ENCODE measurements at regions not wholly inside any gene's neighbourhood (a gene's known extent, or its start where the extent isn't known, plus 50 kb on each side); places are given as distances from the start of the nearest gene placed in this dataset.
"Not testable (repeated sequence)": the region's sequence is repeated elsewhere in the genome, so short reads cannot be mapped to it uniquely, and the experiment has no call there.

- H3K27me3 Mint-ChIP-seq = no peaks in the 10 kb centered on the region
- H3K36me3 Mint-ChIP-seq (ENCODE audit: low read depth) = no peaks in the 10 kb centered on the region
Observed at GRCh38 chr22:46045459-46046298, 68.7 kb upstream of the WNT7B start.

GRCh38 chr22:46046299-46046685 is 69.3 kb upstream of the WNT7B start:
- H3K4me1 Mint-ChIP-seq (ENCODE audit: low read depth) = peaks cover 25% of the 10 kb centered on the region
- H3K27me3 Mint-ChIP-seq = no peaks in the 10 kb centered on the region
- DNase-seq = no peak
- no peaks in the 10 kb centered on the region for H3K9me3 Mint-ChIP-seq
- no peak overlapping the region for H3K4me3 Mint-ChIP-seq
- H3K27ac Mint-ChIP-seq = no peak overlapping the region
- no peaks in the 10 kb centered on the region for H3K36me3 Mint-ChIP-seq (ENCODE audit: low read depth)

More at GRCh38 chr22:46045459-46046298, 68.7 kb upstream of the WNT7B start:
- Mint-ChIP-seq H3K4me1 (ENCODE audit: low read depth) (peaks cover 24% of the 10 kb centered on the region), H3K27ac (peak overlapping the region; percentile 71), H3K4me3 (peak overlapping the region; percentile 67), H3K9me3 (no peaks in the 10 kb centered on the region)
- no peak for DNase-seq

GRCh38 chr22:46047226-46047625 is 70.3 kb upstream of the WNT7B start:
- no peak overlapping the region for H3K27ac Mint-ChIP-seq
- H3K4me1 Mint-ChIP-seq (ENCODE audit: low read depth) = peaks cover 33% of the 10 kb centered on the region
- H3K9me3 Mint-ChIP-seq = no peaks in the 10 kb centered on the region
- H3K27me3 Mint-ChIP-seq = no peaks in the 10 kb centered on the region
- H3K4me3 Mint-ChIP-seq = no peak overlapping the region
- no peaks in the 10 kb centered on the region for H3K36me3 Mint-ChIP-seq (ENCODE audit: low read depth)
- no peak for DNase-seq

- Mint-ChIP-seq H3K4me3 (no peak overlapping the region), H3K9me3 (no peaks in the 10 kb centered on the region), H3K27ac (peak overlapping the region; percentile 26), H3K4me1 (ENCODE audit: low read depth) (peaks cover 37% of the 10 kb centered on the region), H3K27me3 (no peaks in the 10 kb centered on the region), H3K36me3 (ENCODE audit: low read depth) (no peaks in the 10 kb centered on the region)
- DNase-seq = no peak
Observed at GRCh38 chr22:46047841-46048595, 71.1 kb upstream of the WNT7B start.

GRCh38 chr22:46048661-46049060 is 71.7 kb upstream of the WNT7B start:
- H3K4me1 Mint-ChIP-seq (ENCODE audit: low read depth) = peaks cover 36% of the 10 kb centered on the region

GRCh38 chr22:46049726-46050450 is 72.9 kb upstream of the WNT7B start:
- Mint-ChIP-seq H3K27me3 (no peaks in the 10 kb centered on the region), H3K27ac (peak overlapping the region; percentile 41), H3K36me3 (ENCODE audit: low read depth) (peaks cover 7% of the 10 kb centered on the region), H3K4me1 (ENCODE audit: low read depth) (peaks cover 29% of the 10 kb centered on the region), H3K9me3 (no peaks in the 10 kb centered on the region), H3K4me3 (no peak overlapping the region)
- no peak for DNase-seq

More at GRCh38 chr22:46048661-46049060, 71.7 kb upstream of the WNT7B start:
- not testable (repeated sequence) for H3K27ac Mint-ChIP-seq; H3K36me3 Mint-ChIP-seq (ENCODE audit: low read depth); H3K4me3 Mint-ChIP-seq; H3K9me3 Mint-ChIP-seq; DNase-seq; H3K27me3 Mint-ChIP-seq

GRCh38 chr22:46050451-46050845 is 73.5 kb upstream of the WNT7B start:
- peaks cover 30% of the 10 kb centered on the region for H3K4me1 Mint-ChIP-seq (ENCODE audit: low read depth)
- peak overlapping the region; percentile 96 for H3K27ac Mint-ChIP-seq
- H3K9me3 Mint-ChIP-seq = no peaks in the 10 kb centered on the region
- peaks cover 7% of the 10 kb centered on the region for H3K36me3 Mint-ChIP-seq (ENCODE audit: low read depth)
- no peak overlapping the region for H3K4me3 Mint-ChIP-seq
- no peaks in the 10 kb centered on the region for H3K27me3 Mint-ChIP-seq
- no peak for DNase-seq

- Mint-ChIP-seq H3K27me3 (no peaks in the 10 kb centered on the region), H3K4me1 (ENCODE audit: low read depth) (peaks cover 34% of the 10 kb centered on the region), H3K4me3 (no peak overlapping the region), H3K9me3 (no peaks in the 10 kb centered on the region), H3K36me3 (ENCODE audit: low read depth) (peaks cover 7% of the 10 kb centered on the region), H3K27ac (peak overlapping the region; percentile 96)
- no peak for DNase-seq
Observed at GRCh38 chr22:46050916-46051614, 74.1 kb upstream of the WNT7B start.

GRCh38 chr22:46051646-46052045 is 74.7 kb upstream of the WNT7B start:
- Mint-ChIP-seq H3K36me3 (ENCODE audit: low read depth) (peaks cover 7% of the 10 kb centered on the region), H3K4me1 (ENCODE audit: low read depth) (peaks cover 38% of the 10 kb centered on the region), H3K9me3 (no peaks in the 10 kb centered on the region), H3K27me3 (no peaks in the 10 kb centered on the region), H3K27ac (peak overlapping the region; percentile 96), H3K4me3 (no peak overlapping the region)
- no peak for DNase-seq

- Mint-ChIP-seq H3K4me1 (ENCODE audit: low read depth) (peaks cover 44% of the 10 kb centered on the region), H3K4me3 (peak overlapping the region; percentile 86), H3K36me3 (ENCODE audit: low read depth) (peaks cover 7% of the 10 kb centered on the region), H3K27ac (peak overlapping the region; percentile 96), H3K9me3 (no peaks in the 10 kb centered on the region), H3K27me3 (no peaks in the 10 kb centered on the region)
- no peak for DNase-seq
Observed at GRCh38 chr22:46052331-46052771, 75.4 kb upstream of the WNT7B start.

- Mint-ChIP-seq H3K4me3 (peak overlapping the region; percentile 86), H3K27me3 (no peaks in the 10 kb centered on the region), H3K9me3 (no peaks in the 10 kb centered on the region), H3K27ac (peak overlapping the region; percentile 96), H3K36me3 (ENCODE audit: low read depth) (peaks cover 7% of the 10 kb centered on the region), H3K4me1 (ENCODE audit: low read depth) (peaks cover 50% of the 10 kb centered on the region)
- peak; percentile 64 for DNase-seq
Observed at GRCh38 chr22:46052801-46053562, 76.0 kb upstream of the WNT7B start.

GRCh38 chr22:46053563-46054090 is 76.7 kb upstream of the WNT7B start:
- H3K27ac Mint-ChIP-seq = peak overlapping the region; percentile 96
- H3K9me3 Mint-ChIP-seq = no peaks in the 10 kb centered on the region
- H3K36me3 Mint-ChIP-seq (ENCODE audit: low read depth) = peaks cover 7% of the 10 kb centered on the region
- no peaks in the 10 kb centered on the region for H3K27me3 Mint-ChIP-seq
- H3K4me3 Mint-ChIP-seq = peak overlapping the region; percentile 86
- peak; percentile 81 for DNase-seq
- peaks cover 56% of the 10 kb centered on the region for H3K4me1 Mint-ChIP-seq (ENCODE audit: low read depth)

All from activated T-cell treated with anti-CD3 and anti-CD28 coated beads, Interleukin-2, amount 50 U/mL, for 24 hours (primary cell).